ENCODE measurements at regions not wholly inside any gene's neighbourhood (a gene's known extent, or its start where the extent isn't known, plus 50 kb on each side); places are given as distances from the start of the nearest gene placed in this dataset.

GRCh38 chr12:130017591-130018449 lies 114.0 kb upstream of the TMEM132D start:
- no peak for DNase-seq

- DNase-seq, result no peak
Observed at GRCh38 chr12:130018614-130019013, 114.8 kb upstream of the TMEM132D start.

GRCh38 chr12:130026608-130027176 lies 122.9 kb upstream of the TMEM132D start:
- DNase-seq, result peak; percentile 4

DNA sequence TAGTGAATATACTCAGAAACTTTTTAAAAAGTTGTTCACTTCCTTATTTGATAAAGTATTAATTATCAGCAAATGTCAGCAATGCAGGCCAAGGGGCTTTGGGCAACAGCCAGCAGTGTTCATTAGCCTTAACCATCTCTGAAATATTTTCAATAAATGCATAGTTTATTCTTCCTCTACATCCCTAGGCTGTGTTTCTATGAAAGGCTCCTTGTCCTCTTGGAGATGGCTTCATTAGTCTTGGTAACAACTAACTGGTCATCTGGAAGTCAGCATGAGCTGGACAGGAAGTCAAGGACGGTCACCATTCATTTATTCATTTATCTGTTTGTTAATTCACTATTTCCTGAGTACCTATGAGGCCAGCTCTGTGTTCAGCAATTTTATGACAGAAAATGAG lies 124.0 kb upstream of the TMEM132D start:
- DNase-seq, result no peak

DNA sequence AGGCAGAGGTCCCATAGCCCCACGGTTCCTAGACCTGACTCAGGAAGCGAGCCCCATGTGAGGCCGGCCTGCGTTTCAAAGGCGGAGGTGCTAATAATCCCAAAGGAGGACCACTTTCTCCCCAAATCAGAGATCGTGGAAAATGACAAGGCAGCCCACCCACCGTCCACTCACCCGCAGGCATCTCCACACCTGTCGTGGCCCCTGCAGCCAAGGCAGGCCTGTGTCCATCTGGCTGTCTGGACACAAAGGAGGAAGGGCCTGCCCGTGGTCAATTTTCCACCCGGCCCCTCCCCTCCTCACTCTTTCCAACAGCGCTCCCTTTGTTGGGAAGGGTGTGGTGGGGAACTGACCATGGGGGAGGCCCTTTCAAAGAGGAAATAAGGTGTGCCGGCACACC lies 125.3 kb upstream of the TMEM132D start:
- DNase-seq, result no peak

- no peak for DNase-seq
Observed at GRCh38 chr12:130031041-130031440, 127.2 kb upstream of the TMEM132D start.

DNA sequence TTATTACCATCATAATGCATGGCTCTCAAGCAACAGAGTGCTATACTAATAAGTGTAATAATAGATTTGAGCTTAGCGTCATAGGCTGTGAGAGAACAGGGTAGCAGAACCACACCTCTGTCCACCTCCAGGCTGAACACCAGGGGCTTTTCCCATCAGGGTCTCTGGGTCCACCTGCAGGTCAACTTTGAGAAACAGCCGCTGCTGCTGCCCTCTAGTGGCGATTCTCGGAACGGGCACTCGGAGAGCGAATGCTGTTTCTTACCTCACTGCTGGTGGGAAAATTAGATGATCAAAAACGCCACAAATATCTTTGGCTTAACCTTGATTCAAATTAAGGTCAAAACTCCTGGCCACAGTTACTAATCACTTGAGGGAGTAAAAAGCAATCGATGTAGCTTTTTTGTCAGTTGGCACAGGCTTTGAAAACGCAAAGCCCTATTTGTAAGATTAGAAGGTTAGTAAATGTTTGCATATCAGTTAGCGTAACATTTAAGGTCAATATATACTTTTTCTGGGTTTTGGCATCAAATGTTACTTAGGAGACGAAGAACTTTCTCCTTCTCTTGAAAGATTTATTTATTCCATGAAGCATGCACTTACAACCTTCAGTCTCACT lies 127.9 kb upstream of the TMEM132D start:
- peak; percentile 56 for DNase-seq

DNA sequence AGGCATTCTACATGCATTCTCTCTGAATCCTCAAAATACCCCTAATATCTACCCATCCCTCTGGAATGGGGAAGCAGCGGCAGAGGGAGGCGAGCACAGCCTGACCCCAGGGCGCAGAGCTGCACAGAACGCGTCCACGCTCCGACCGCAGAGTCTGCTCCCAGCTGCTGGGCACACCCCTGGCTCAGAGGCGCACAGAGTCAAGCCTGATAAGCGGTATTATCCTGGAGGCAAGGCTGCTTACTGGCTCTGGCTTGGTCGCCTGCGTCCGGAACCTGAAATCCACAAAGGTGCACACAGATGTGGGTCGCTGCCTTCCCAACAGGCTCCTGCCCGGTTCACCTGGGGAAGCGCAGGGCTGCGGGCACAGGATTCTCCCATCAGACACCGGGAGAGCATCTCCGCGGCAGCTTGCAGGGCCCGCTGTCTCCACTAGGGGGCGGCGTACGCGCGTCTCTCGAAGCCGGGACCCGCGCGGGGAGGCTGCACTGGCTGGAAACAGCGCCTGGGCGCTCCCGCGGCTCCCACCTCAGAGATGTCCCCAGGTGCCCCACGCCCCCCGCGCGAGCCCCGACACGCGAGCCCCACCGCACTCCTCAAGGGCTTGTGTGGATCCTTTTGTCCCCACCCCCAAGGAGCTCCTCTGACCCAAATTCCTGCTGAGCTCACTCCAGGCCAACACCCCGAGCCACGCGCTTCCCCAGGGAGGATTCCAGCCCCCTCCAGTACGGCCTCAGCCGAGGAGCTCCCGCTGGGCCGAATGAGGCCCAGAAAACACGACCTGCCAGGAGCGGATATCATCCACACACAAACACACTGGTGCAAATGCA lies 120.1 kb upstream of the FZD10 start:
- peak; percentile 4 for DNase-seq

DNA sequence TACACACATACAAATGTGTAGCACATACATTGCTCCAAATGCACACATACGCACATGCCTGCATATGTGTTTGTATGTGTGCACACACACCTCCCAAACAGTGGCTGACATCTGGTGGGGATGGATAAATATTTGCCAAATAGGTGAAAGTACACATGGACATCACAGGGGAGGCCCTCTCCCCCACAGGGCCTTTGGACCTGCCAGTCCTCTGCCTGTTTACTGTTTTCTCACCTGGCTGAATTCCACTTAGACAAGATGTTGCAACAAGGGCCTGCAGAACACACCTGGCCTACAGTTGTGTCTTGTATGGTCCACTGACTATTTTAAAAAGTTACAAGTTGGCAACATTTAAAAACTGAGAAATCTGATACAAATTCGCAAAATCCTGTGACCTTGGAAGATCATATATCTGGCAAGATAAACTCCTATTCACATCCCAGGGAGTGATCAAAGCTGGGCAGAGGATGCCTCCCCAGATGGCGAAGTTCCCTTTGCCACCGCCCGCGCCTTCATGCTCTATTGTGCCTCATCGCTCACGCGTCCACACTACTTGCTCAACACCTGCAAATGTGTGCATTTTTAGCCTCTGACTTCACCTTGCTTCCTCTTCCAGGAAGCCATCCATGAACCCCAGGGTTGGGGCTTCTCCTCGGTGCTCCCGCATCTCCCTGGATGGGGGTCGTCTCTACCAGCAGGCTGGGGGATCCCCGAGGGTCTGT lies 118.4 kb upstream of the FZD10 start:
- no peak for DNase-seq

GRCh38 chr12:130044991-130045621 lies 117.2 kb upstream of the FZD10 start:
- no peak for DNase-seq

DNA sequence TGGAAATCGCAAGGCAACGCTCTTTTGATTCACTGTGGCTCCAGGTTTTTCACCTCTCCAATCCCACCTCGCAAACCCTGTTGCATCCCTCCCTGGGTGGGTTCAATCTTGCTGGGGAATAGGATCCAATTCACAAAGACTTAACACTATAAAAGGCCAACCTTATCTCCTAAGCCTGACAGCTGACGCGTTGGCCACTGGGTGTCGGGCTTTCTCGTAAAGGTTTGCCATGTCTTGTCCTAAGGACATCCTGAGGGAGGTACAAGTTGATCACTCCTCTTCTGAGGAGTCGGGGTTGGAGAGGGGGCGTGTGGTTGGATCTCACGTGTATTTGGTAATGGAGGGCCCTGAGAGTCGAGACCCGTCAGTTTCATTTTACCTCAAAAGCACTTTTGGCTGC lies 112.6 kb upstream of the FZD10 start:
- DNase-seq, result no peak

DNA sequence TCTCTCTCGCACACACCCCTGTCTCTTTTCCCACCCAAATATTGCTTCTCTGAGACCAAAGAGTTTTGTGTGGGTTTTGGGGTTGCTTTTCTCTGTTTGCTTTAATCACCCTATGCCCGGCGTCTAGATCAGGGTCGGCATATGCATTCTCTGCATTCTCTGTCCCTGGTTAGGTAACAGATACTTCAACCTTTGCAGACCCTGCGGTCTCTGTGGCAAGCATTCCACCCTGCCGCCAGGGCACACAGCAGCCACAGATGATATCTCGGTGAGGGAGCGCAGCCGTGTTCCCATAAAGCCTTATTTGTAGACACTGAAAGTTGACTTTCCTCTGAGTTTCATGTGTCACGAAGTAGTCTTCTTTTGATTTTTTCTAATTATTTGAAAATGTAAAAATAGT lies 110.4 kb upstream of the FZD10 start:
- DNase-seq, result no peak

- DNase-seq, result no peak
Observed at GRCh38 chr12:130053651-130054069, 108.6 kb upstream of the FZD10 start.

DNA sequence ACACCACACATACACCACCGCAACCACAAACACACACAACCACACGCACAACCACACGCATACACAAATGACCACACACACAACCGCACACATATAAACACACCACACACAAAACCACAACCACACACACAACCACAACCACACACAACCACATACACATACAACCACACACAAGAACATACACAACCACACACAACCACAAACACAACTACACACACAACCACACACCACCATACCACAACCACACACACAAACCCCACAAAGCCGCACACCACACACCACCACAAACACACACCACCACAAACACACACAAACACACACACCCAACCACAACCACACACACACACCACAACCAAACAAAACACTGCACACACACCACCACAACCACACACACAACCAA lies 107.5 kb upstream of the FZD10 start:
- DNase-seq, result no peak

DNA sequence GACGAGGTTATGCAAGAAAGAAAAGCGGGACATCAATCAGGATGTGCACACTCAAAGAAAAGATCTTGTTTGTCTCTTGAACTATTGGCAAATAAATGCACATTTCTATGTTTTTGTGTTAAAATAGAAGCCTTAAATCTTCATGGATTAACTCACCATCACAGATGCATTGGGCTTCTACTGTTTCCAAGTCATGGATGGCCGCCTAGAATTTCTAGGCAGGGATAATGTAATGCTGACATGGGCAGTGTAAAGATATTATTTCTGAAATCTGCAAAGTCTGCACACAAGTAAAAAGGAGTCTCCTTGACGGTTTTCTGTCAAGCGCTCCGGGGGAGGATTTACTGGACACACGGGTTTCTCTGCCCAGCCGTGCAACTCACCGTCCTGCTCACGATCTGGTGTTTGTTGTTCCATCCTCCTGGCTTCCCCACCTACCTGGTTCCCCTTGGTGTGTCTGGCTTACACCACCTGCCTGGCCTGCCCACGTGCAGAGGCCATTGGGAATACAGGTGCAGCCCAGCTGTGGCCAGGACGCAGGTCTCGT lies 103.3 kb upstream of the FZD10 start:
- no peak for DNase-seq

GRCh38 chr12:130063866-130064265 lies 98.4 kb upstream of the FZD10 start:
- no peak for DNase-seq

- DNase-seq, result no peak
Observed at GRCh38 chr12:130064999-130065398, 97.3 kb upstream of the FZD10 start.

GRCh38 chr12:130066742-130067141 lies 95.5 kb upstream of the FZD10 start:
- DNase-seq, result no peak

DNA sequence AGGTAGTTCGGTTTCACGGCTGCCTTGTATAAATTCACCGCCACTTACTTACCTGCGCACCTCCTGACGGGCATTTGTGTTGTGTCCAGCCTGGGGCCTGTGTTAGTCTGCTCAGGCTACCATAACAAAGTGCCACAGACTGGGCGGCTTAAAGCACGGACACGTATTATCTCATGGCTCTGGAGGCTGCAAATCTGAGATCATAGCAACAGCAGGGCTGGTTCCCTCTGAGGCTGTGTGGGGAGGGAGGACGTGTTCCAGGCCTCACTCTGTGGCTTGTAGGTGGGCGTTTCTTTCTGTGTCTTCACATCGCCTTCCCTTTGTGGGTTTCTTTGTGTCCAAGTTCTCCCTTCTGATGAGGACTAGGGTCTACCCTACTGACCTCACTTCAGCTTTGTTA lies 93.5 kb upstream of the FZD10 start:
- DNase-seq, result no peak

DNA sequence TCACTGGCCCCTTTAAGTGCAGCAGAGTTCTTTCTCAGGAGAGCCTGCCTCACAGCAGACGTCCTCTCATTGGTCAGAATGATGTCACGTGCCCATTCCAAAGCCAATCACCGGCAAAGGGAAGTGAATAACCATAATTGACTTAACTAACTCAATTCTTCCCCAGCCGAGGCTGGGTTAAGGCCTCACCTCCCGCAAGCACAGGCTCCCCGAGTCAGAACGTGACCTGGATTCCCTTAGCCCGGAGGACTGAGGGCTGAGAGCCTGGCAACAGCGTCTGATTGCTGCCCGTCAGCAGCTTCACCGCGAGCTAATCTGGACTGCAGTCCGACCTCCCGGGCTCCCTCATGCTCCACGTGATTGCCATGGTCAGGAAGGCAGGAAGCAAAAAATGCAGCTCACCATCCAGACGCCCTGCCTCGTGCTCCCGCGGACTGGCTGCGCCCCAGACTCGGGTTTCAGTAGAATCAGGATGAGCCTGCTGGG lies 92.1 kb upstream of the FZD10 start:
- no peak for DNase-seq

DNA sequence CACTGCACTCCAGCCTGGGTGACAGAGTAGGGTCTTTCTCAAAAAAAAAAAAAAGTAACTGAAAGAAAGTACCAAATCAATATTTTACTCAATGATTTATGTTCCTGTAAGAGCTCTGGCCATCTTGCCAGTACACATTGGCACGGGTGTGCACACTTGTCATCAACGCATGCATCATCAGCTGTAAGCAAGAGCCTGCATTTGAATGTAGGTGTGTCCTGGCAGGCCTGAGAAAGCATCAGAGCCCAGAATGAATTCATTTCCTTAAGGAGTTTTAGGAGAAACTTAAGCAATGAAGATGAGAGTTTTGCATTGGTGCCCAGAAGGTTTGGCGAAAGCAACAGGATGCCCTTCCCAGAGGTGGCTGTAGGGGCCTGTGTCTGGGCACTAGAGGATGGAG lies 88.5 kb upstream of the FZD10 start:
- DNase-seq, result no peak

Data from activated naive CD4-positive, alpha-beta T cell treated with Interleukin-2 at 50 U/mL for 16 hours (primary cell).